DOHH2 (cell line): ENCODE measurements at regions not wholly inside any gene's neighbourhood (a gene's known extent, or its start where the extent isn't known, plus 50 kb on each side); places are given as distances from the start of the nearest gene placed in this dataset.

Source experiments
- H3F3A ChIP-seq: fragments of 200-600 bp; sonication (generic), shearing (Covaris generic); 2 replicates; pipeline ENCODE4 v1.6.0; 2016; ENCODE audit warnings: antibody characterized with exemption, mild to moderate bottlenecking; ENCODE audit not compliant: control insufficient read depth, insufficient read depth
- H3K27ac ChIP-seq: fragments of 200-600 bp; sonication (generic); 2 replicates; pipeline ENCODE4 v1.5.1; 2014; ENCODE audit warnings: low read depth, mild to moderate bottlenecking, low read length, moderate library complexity
- H3K27me3 ChIP-seq: fragments of 200-600 bp; sonication (generic); 2 replicates; pipeline ENCODE4 v1.6.1; 2014; ENCODE audit warnings: mild to moderate bottlenecking, low read length, mixed read lengths; ENCODE audit not compliant: control insufficient read depth
- H3K36me3 ChIP-seq: fragments of 200-600 bp; sonication (generic); 2 replicates; pipeline ENCODE4 v1.6.1; 2014; ENCODE audit warnings: mild to moderate bottlenecking, low read length, moderate library complexity, mixed read lengths; ENCODE audit not compliant: control insufficient read depth
- H3K4me1 ChIP-seq: fragments of 200-600 bp; sonication (generic); 2 replicates; pipeline ENCODE4 v1.6.1; 2014; ENCODE audit warnings: mild to moderate bottlenecking, low read length, mixed read lengths; ENCODE audit not compliant: control insufficient read depth
- H3K4me2 ChIP-seq: fragments of 200-600 bp; sonication (generic); 2 replicates; pipeline ENCODE4 v1.6.0; 2014; ENCODE audit warnings: mild to moderate bottlenecking, low read length, moderate library complexity
- H3K4me3 ChIP-seq: fragments of 200-600 bp; sonication (generic); 2 replicates; pipeline ENCODE4 v1.5.1; 2014; ENCODE audit warnings: mild to moderate bottlenecking, low read length, mixed read lengths
- H3K79me2 ChIP-seq: fragments of 200-600 bp; sonication (generic); 2 replicates; pipeline ENCODE4 v1.6.1; 2014; ENCODE audit warnings: mild to moderate bottlenecking, low read length, mixed read lengths; ENCODE audit not compliant: control insufficient read depth
- H3K9me2 ChIP-seq: fragments of 200-600 bp; sonication (generic); replicated peaks from 2 replicates; pipeline ENCODE4 v1.6.1; 2014; ENCODE audit warnings: mild to moderate bottlenecking, low read length, mixed read lengths; ENCODE audit not compliant: control insufficient read depth
- H3K9me3 ChIP-seq: fragments of 200-600 bp; sonication (generic); 2 replicates; pipeline ENCODE4 v1.6.1; 2014; ENCODE audit warnings: antibody characterized with exemption, low read length, mixed read lengths; ENCODE audit not compliant: control insufficient read depth, insufficient read depth
- H4K20me1 ChIP-seq: fragments of 200-600 bp; sonication (generic); 2 replicates; pipeline ENCODE4 v1.6.0; 2014; ENCODE audit warnings: low read depth, mild to moderate bottlenecking, antibody characterized with exemption, low read length, moderate library complexity; ENCODE audit not compliant: control insufficient read depth, insufficient read depth
- EZH2phosphoT487 ChIP-seq: fragments of 200-600 bp; sonication (generic); IDR thresholded peaks from 2 replicates; pipeline ENCODE4 v1.6.1; 2017; ENCODE audit warnings: borderline replicate concordance, mild to moderate bottlenecking, antibody characterized with exemption, low read length, moderate library complexity, mixed read lengths
- TF ChIP-seq, protein P1 (sequence below): fragments of 200-600 bp; sonication (generic); IDR thresholded peaks from one replicate; pipeline ENCODE4 v1.5.1; 2014; ENCODE audit warnings: antibody characterized with exemption, mild to moderate bottlenecking, low read depth, low read length; ENCODE audit not compliant: poor library complexity, severe bottlenecking

DNA sequence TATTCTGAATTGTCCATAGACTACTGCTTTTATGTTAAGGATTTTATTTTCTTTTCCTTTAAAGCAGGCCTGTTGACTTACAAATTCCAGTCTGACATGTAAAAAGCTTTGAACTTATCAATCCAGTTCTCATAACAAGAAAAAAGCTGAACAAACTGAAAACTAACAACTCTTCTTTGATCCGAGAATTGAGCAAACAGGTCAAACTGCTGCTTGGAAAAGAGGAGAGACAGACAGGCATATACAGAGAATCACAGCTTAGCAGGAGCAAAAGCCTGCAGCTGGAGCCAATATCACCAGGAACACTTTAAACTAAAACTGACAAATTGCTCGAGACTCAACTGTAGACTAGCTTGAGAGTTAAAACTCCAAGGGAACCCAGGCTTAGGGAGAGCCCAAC lies 85.8 kb downstream of the HINT1 start:
- no peak overlapping the region for H3K27ac ChIP-seq
- H3K4me2 ChIP-seq, result no peak overlapping the region
- no peak for TF ChIP-seq EZH2phosphoT487
- TF ChIP-seq, protein P1, sequence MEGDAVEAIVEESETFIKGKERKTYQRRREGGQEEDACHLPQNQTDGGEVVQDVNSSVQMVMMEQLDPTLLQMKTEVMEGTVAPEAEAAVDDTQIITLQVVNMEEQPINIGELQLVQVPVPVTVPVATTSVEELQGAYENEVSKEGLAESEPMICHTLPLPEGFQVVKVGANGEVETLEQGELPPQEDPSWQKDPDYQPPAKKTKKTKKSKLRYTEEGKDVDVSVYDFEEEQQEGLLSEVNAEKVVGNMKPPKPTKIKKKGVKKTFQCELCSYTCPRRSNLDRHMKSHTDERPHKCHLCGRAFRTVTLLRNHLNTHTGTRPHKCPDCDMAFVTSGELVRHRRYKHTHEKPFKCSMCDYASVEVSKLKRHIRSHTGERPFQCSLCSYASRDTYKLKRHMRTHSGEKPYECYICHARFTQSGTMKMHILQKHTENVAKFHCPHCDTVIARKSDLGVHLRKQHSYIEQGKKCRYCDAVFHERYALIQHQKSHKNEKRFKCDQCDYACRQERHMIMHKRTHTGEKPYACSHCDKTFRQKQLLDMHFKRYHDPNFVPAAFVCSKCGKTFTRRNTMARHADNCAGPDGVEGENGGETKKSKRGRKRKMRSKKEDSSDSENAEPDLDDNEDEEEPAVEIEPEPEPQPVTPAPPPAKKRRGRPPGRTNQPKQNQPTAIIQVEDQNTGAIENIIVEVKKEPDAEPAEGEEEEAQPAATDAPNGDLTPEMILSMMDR, result no peak
- H3K36me3 ChIP-seq, result no peaks in the 10 kb centered on the region
- no peaks in the 10 kb centered on the region for H4K20me1 ChIP-seq
- H3F3A ChIP-seq, result no peaks in the 10 kb centered on the region
- H3K27me3 ChIP-seq, result 0 out of 2 replicates have a peak, but pooled peaks cover 2% of the 10 kb centered on the region
- no peaks in the 10 kb centered on the region for H3K4me1 ChIP-seq
- H3K9me2 ChIP-seq, result no peaks in the 10 kb centered on the region
- H3K4me3 ChIP-seq, result no peak overlapping the region
- H3K9me3 ChIP-seq, result no peaks in the 10 kb centered on the region
- H3K79me2 ChIP-seq, result no peaks in the 10 kb centered on the region

DNA sequence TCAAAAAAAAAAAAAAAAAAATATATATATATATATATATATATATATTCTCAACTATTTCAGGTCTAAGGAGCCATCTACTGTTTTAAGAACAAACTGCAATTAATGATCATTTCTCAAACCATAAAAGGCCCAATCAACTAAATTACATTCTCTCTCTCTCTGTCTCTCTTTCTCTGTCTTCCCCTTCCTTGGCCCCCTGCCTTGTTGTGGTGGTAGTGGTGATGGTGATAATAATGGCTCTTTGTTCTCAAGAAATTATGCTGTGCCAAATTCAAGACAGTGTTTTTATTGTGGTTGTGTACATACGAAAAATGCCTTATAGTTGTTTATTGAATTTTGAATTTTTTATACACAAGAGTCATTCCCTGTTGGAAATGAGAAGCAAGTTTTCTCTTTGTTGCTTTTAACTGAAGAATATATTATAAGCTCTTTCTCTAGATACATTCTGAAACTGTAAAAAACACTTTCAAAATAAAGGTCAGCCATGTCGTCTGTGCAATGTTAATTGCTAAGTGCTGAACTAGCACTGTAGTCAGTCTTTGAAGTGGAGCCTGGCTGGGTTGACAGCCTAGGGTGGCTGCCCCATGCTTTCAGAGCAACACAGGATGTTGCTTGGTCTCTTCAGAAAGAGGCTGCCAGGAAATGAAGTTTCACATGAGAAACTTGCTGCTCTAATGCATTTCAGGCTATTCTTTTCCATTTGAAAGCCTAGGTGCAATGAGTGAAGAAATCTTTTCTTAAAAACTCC lies 96.0 kb downstream of the HINT1 start:
- no peak overlapping the region for H3K27ac ChIP-seq
- no peak for TF ChIP-seq EZH2phosphoT487
- TF ChIP-seq, protein P1, result no peak
- H3K4me3 ChIP-seq, result no peak overlapping the region
- no peaks in the 10 kb centered on the region for H3F3A ChIP-seq
- H3K9me2 ChIP-seq, result no peaks in the 10 kb centered on the region
- H3K4me1 ChIP-seq, result peaks cover 13% of the 10 kb centered on the region
- no peaks in the 10 kb centered on the region for H4K20me1 ChIP-seq
- peaks cover 9% of the 10 kb centered on the region; the same call in 1 of the 2 replicates for H3K9me3 ChIP-seq
- no peaks in the 10 kb centered on the region for H3K27me3 ChIP-seq
- no peak overlapping the region for H3K4me2 ChIP-seq
- no peaks in the 10 kb centered on the region for H3K79me2 ChIP-seq
- H3K36me3 ChIP-seq, result no peaks in the 10 kb centered on the region

DNA sequence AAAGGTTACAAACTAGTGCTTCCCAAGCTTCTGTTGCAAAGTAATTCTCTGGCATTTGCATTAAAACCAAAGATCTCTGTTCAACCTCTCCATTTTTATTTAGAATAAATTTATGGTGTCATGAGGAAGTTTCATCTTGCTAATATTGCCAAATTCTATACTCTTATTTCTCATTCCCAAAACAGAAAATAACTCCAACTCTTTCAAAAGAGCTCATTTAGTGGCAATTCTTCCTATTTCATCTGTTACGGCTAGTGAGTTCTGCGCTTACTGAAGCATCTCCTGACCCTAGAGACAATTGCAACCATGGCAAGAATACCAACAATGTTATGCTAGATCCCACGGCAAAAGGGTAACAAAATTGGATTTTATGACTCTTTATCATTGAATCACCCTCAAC lies 97.0 kb downstream of the HINT1 start:
- Histone ChIP-seq H3F3A (no peaks in the 10 kb centered on the region), H3K4me3 (no peak overlapping the region), H3K9me2 (no peaks in the 10 kb centered on the region), H3K4me2 (no peak overlapping the region), H3K27ac (no peak overlapping the region), H3K27me3 (no peaks in the 10 kb centered on the region), H3K79me2 (no peaks in the 10 kb centered on the region), H4K20me1 (no peaks in the 10 kb centered on the region), H3K4me1 (peaks cover 13% of the 10 kb centered on the region), H3K36me3 (no peaks in the 10 kb centered on the region), H3K9me3 (peaks cover 9% of the 10 kb centered on the region; the same call in 1 of the 2 replicates)
- TF ChIP-seq, protein P1, result no peak
- no peak for TF ChIP-seq EZH2phosphoT487
